ENCODE measurements at regions not wholly inside any gene's neighbourhood (a gene's known extent, or its start where the extent isn't known, plus 50 kb on each side); places are given as distances from the start of the nearest gene placed in this dataset.

DNA sequence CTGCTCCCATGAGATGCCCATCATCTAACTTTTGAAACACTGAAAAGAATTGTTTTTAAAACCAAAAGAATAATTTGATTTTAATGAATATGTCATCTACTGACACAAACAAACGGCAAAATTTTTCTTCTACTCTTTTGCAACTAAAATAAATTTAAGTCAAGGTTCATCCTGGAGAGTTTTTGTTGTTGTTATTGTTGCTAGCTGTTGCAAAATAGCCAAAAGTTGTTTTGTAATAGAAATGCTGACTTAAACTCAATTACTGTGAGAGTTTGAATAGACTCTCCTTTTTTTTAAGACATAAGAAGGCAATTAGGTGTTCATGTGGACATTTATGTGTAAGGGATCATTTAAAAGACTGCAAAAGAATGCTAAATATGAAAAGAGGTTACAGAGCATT, 146.0 kb upstream of the SEM1 start:
- Histone ChIP-seq H3K4me1 (no peaks in the 10 kb centered on the region), H3K4me3 (no peak overlapping the region), H3K27me3 (no peaks in the 10 kb centered on the region), H3K36me3 (no peaks in the 10 kb centered on the region), H3K27ac (peak overlapping the region in 1 of 2 donors; percentile 9), H3K9me3 (no peaks in the 10 kb centered on the region)
- no peak for DNase-seq (ENCODE audit: low spot score in 2 of 2)
- no peak for TF ChIP-seq POLR2AphosphoS5 (IDR thresholded peaks at IDR 0.05)
- TF ChIP-seq POLR2A (IDR thresholded peaks at IDR 0.05): no peak
- TF ChIP-seq, protein P1, sequence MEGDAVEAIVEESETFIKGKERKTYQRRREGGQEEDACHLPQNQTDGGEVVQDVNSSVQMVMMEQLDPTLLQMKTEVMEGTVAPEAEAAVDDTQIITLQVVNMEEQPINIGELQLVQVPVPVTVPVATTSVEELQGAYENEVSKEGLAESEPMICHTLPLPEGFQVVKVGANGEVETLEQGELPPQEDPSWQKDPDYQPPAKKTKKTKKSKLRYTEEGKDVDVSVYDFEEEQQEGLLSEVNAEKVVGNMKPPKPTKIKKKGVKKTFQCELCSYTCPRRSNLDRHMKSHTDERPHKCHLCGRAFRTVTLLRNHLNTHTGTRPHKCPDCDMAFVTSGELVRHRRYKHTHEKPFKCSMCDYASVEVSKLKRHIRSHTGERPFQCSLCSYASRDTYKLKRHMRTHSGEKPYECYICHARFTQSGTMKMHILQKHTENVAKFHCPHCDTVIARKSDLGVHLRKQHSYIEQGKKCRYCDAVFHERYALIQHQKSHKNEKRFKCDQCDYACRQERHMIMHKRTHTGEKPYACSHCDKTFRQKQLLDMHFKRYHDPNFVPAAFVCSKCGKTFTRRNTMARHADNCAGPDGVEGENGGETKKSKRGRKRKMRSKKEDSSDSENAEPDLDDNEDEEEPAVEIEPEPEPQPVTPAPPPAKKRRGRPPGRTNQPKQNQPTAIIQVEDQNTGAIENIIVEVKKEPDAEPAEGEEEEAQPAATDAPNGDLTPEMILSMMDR (IDR thresholded peaks at IDR 0.05): no peak
- intact Hi-C loops (cut with DNase I; ENCODE audit: low total_unique reads): no loop called here

DNA sequence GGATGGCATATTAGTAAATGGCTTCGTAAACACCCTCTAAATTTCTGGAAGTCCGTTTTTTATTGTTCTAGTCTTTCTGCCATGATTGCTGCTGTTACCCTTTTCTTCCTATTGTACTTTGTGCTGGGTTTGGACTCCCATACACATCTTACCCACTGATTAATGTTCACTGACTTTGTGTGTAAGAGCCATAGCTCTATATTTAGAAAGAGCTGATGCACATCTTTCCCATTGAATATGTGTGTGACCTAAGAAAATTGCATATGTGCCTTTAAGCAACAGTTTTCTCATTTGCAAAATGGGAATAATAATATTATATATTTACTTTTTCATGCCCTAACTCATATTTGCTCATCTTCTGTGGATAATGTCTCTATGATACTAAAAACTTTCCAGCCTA, 135.8 kb upstream of the DLX6 start:
- Histone ChIP-seq H3K4me1 (no peaks in the 10 kb centered on the region), H3K4me3 (no peak overlapping the region), H3K9me3 (no peaks in the 10 kb centered on the region), H3K36me3 (no peaks in the 10 kb centered on the region), H3K27me3 (no peaks in the 10 kb centered on the region), H3K27ac (no peak overlapping the region)
- TF ChIP-seq, protein P1 (IDR thresholded peaks at IDR 0.05): no peak
- intact Hi-C loops (cut with DNase I; ENCODE audit: low total_unique reads): no loop called here
- no peak for DNase-seq (ENCODE audit: low spot score in 2 of 2)

DNA sequence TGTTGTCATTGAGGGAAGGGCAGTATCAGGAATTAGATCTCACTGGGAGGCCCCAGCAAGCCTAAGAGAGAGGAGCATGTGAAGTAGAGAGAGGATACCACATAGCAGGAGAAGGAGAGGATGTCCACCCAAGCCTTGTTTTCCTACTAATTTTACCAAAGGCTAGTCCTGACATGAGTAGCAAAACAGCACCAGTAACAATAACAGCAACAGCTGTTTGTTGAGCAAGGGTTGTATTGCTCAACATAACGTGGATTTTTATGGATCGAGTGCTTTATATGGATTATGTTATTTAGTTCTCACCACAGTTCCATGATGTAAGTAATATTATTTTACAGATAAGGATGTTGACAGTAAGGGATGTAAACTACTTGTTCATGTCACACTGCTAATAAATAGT, 135.2 kb upstream of the DLX6 start:
- TF ChIP-seq, protein P1 (IDR thresholded peaks at IDR 0.05): no peak
- no peak for TF ChIP-seq POLR2AphosphoS5 (IDR thresholded peaks at IDR 0.05)
- TF ChIP-seq POLR2A (IDR thresholded peaks at IDR 0.05): no peak
- Histone ChIP-seq H3K4me3 (no peak overlapping the region), H3K36me3 (no peaks in the 10 kb centered on the region), H3K4me1 (no peaks in the 10 kb centered on the region), H3K27me3 (no peaks in the 10 kb centered on the region), H3K9me3 (no peaks in the 10 kb centered on the region), H3K27ac (no peak overlapping the region)
- intact Hi-C loops (cut with DNase I; ENCODE audit: low total_unique reads): no loop called here
- DNase-seq (ENCODE audit: low spot score in 2 of 2): no peak

DNA sequence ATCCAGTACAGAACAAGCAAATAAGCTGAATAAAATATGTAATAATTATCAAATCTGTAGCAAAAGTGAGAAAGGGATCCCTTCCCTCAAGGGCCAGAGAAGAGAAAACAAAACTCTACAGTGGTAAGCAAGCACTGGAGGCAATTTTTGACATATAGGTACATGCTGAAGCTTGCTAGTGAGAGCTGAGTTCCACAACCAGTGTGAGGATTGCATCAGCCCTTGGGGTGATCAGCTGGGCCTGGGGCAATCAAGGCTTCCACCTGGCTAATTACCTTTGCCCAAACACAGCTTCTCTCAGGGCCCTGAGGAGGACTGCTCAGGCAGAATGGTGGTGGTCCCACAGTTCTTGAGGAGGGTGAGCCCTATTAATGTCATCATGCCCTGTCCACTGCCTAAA, 134.4 kb upstream of the DLX6 start:
- Histone ChIP-seq H3K36me3 (no peaks in the 10 kb centered on the region), H3K27me3 (no peaks in the 10 kb centered on the region), H3K4me1 (no peaks in the 10 kb centered on the region), H3K27ac (no peak overlapping the region), H3K4me3 (no peak overlapping the region), H3K9me3 (no peaks in the 10 kb centered on the region)
- TF ChIP-seq, protein P1 (IDR thresholded peaks at IDR 0.05): no peak
- TF ChIP-seq POLR2AphosphoS5 (IDR thresholded peaks at IDR 0.05) (no peak), POLR2A (IDR thresholded peaks at IDR 0.05) (no peak)
- intact Hi-C loops (cut with DNase I; ENCODE audit: low total_unique reads): no loop called here
- no peak for DNase-seq (ENCODE audit: low spot score in 2 of 2)

DNA sequence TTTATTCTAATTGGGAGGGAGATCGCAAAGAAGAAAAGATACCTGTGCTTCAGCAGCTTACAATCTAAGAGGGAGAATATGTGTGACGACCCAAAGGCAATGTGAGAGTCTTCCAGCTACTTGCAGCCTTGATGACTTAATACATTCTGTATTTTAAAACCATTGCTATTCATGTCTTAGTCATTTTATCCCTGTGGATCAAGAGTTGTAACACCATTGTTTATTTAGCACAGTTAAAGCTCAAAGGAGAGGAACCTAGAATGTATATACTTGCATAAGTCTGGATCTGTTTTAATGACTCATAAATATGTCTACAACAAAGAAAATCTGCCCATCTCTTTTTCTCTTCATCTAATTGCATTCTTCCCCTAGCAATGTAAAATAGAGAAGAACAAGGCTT, 117.9 kb upstream of the DLX6 start:
- Histone ChIP-seq H3K36me3 (no peaks in the 10 kb centered on the region), H3K27ac (no peak overlapping the region), H3K4me1 (no peaks in the 10 kb centered on the region), H3K4me3 (no peak overlapping the region), H3K27me3 (no peaks in the 10 kb centered on the region), H3K9me3 (no peaks in the 10 kb centered on the region)
- no peak for TF ChIP-seq POLR2A (IDR thresholded peaks at IDR 0.05)
- DNase-seq (ENCODE audit: low spot score in 2 of 2): no peak
- intact Hi-C loops (cut with DNase I; ENCODE audit: low total_unique reads): no loop called here

DNA sequence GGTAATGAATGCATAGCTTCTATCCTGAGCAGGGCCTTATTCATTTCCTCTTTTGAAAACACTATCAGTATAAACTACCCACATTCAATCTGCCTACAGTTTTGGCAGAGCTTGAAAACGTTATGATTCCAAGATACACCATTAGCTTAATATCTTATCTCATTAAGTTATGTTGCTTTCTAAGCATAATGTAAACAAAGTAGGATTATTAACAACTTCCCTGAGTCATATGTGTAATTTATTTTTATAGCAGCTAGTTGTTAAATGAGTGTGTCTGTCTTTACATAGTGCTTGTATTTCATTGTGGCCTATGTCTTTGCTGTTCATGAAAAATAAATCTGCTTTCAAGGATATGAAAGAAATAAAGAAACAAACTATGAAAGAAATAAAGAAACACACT, 106.2 kb upstream of the DLX6 start:
- peaks cover 0 to 4% of the 10 kb centered on the region in 2 donors for H3K27me3 ChIP-seq
- H3K27ac ChIP-seq: no peak overlapping the region
- intact Hi-C loops (cut with DNase I; ENCODE audit: low total_unique reads): no loop called here
- H3K9me3 ChIP-seq: no peaks in the 10 kb centered on the region
- TF ChIP-seq, protein P1 (IDR thresholded peaks at IDR 0.05): no peak
- TF ChIP-seq POLR2A (IDR thresholded peaks at IDR 0.05) (no peak), POLR2AphosphoS5 (IDR thresholded peaks at IDR 0.05) (no peak)
- H3K4me1 ChIP-seq: no peaks in the 10 kb centered on the region
- no peak for DNase-seq (ENCODE audit: low spot score in 2 of 2)
- H3K4me3 ChIP-seq: no peak overlapping the region
- no peaks in the 10 kb centered on the region for H3K36me3 ChIP-seq

All from breast epithelium (tissue), 4 donors.